ENCODE measurements at regions not wholly inside any gene's neighbourhood (a gene's known extent, or its start where the extent isn't known, plus 50 kb on each side); places are given as distances from the start of the nearest gene placed in this dataset.
"Not testable (repeated sequence)": the region's sequence is repeated elsewhere in the genome, so short reads cannot be mapped to it uniquely, and the experiment has no call there.

DNA sequence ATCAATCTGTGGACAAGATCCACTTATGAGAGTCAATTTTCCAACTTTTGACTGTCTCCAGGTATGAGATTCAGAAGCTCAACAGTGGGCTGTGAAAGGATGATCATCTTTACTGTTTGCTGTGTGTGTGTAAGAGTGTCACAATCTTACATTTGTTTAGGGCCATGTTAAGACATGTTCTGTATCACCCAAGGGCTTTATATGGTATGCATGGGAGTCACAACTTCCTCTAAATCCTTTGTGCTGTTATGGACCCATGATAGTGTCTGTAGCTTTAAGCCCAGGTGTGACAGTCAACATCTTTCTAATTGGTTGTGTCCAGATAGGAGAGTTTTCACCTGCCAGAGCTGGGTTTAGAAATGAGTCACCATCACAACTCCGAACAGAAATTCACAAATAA lies 70.2 kb downstream of the ZNF726 start:
- H3K9me3 ChIP-seq (replicated peaks in 1 of 3); H3K27ac ChIP-seq; H3K27me3 ChIP-seq; H3K4me3 ChIP-seq; DNase-seq; intact Hi-C loops (cut with DNase I); H3K36me3 ChIP-seq (replicated peaks in 1 of 2); H3K4me1 ChIP-seq (replicated peaks in 1 of 2): not testable (repeated sequence)
- WGBS, 4 donors = 58 to 75% (median 67%) methylated on average over 1 of the region's 1 CpG

DNA sequence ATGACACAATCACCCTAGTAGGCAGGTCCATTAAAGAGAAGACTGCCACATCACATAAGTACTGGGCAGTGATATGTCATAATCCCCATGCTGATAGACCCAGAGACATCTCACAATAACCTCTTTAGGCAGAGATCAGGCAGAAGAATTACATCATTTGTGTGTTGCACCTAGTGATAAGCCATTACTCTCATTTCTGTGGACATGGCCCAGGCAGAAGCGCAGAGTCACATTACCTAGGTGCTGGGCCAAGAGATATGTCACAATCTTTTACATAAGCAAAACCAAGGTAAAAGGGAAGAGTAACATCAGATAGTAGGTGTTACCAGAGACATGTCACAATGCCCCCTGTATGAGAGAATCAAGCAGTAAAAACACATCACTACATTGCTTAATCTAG lies 71.9 kb downstream of the ZNF726 start:
- Histone ChIP-seq H3K27me3 (no peaks in the 10 kb centered on the region), H3K4me1 (replicated peaks in 1 of 2) (no peaks in the 10 kb centered on the region), H3K36me3 (replicated peaks in 1 of 2) (no peaks in the 10 kb centered on the region), H3K4me3 (no peak overlapping the region), H3K9me3 (replicated peaks in 1 of 3) (no peaks in the 10 kb centered on the region), H3K27ac (no peak overlapping the region)
- TF ChIP-seq CTCF (IDR thresholded peaks at IDR 0.05) (no peak), POLR2A (IDR thresholded peaks at IDR 0.05) (no peak)
- intact Hi-C loops (cut with DNase I) = no loop called here
- 94 to 100% (median 97%) methylated on average over 1 of the region's 1 CpG for WGBS, 4 donors
- DNase-seq = no peak

- WGBS, 4 donors = 76 to 94% (median 81%) methylated on average over 1 of the region's 1 CpG
- no peaks in the 10 kb centered on the region for H3K36me3 ChIP-seq (replicated peaks in 1 of 2)
- no peaks in the 10 kb centered on the region for H3K4me1 ChIP-seq (replicated peaks in 1 of 2)
- H3K27me3 ChIP-seq = no peaks in the 10 kb centered on the region
- H3K9me3 ChIP-seq (replicated peaks in 1 of 3) = no peaks in the 10 kb centered on the region
- no peak overlapping the region for H3K4me3 ChIP-seq
- no peak overlapping the region for H3K27ac ChIP-seq
- DNase-seq = peak in 5 of 7 donors; percentile 22 to 58 (median 38)
- intact Hi-C loops (cut with DNase I) = no loop called here
- TF ChIP-seq POLR2A (IDR thresholded peaks at IDR 0.05) (no peak), CTCF (IDR thresholded peaks at IDR 0.05) (no peak)
Measured at GRCh38 chr19:23991170-23991569, 76.5 kb downstream of the ZNF726 start.

DNA sequence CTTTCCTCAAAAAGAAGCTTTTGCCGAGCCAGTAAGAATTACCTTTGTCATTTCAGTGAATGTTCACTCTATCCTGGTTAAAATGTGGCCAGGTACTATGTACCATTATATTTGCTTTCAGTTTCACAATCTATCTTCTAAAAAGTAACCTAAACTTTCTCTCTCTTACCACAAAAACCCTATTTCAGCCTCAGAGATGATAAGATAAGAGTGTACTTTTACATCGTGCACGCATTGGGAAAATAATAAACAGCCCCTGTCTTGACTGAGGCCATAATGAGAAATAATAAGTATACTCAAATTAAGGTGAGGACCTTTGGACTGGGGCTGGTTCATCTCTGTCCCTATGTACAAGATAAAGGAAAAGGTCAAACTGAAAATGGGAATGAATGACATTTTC lies 77.7 kb downstream of the ZNF726 start:
- DNase-seq = no peak
- no peaks in the 10 kb centered on the region for H3K27me3 ChIP-seq
- H3K36me3 ChIP-seq (replicated peaks in 1 of 2) = no peaks in the 10 kb centered on the region
- no peak overlapping the region for H3K27ac ChIP-seq
- H3K4me1 ChIP-seq (replicated peaks in 1 of 2) = no peaks in the 10 kb centered on the region
- no peak overlapping the region for H3K4me3 ChIP-seq
- WGBS, 4 donors = 57 to 64% (median 63%) methylated on average over 3 of the region's 3 CpGs
- intact Hi-C loops (cut with DNase I) = no loop called here
- no peak for TF ChIP-seq CTCF (IDR thresholded peaks at IDR 0.05)
- TF ChIP-seq POLR2A (IDR thresholded peaks at IDR 0.05) = no peak
- H3K9me3 ChIP-seq (replicated peaks in 1 of 3) = no peaks in the 10 kb centered on the region

DNA sequence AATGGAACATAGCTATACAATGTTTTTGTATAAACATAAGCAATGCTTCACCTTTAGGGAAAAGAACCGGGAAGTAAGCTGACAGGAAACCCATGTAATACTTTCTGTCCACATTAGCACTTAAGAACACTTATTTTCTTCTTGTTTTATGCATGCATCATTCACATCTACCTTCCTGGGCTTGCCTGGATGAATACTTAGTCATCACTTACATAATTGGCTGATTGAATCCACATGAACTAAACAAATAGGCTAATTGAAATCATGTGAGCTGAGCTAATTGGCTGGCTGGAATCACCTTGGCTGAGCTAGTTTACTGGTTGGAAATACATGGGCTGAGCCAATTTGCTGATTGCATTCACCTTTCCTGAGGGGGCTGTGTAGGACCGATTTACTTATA lies 78.8 kb downstream of the ZNF726 start:
- WGBS, 4 donors = 79 to 88% (median 82%) methylated on average over 2 of the region's 2 CpGs
- intact Hi-C loops (cut with DNase I) = no loop called here
- DNase-seq = no peak
- Histone ChIP-seq H3K4me1 (replicated peaks in 1 of 2) (no peaks in the 10 kb centered on the region), H3K4me3 (no peak overlapping the region), H3K27me3 (no peaks in the 10 kb centered on the region), H3K27ac (no peak overlapping the region), H3K9me3 (replicated peaks in 1 of 3) (no peaks in the 10 kb centered on the region), H3K36me3 (replicated peaks in 1 of 2) (no peaks in the 10 kb centered on the region)
- no peak for TF ChIP-seq POLR2A (IDR thresholded peaks at IDR 0.05)
- TF ChIP-seq CTCF (IDR thresholded peaks at IDR 0.05) = no peak

All from adrenal gland (tissue), 9 donors.